ENCODE measurements at regions not wholly inside any gene's neighbourhood (a gene's known extent, or its start where the extent isn't known, plus 50 kb on each side); places are given as distances from the start of the nearest gene placed in this dataset.
"Not testable (repeated sequence)": the region's sequence is repeated elsewhere in the genome, so short reads cannot be mapped to it uniquely, and the experiment has no call there.

GRCh38 chr2:177001334-177001733, 211.3 kb upstream of the HNRNPA3 start:
- ATAC-seq (replicated peaks; ENCODE audit: extremely low read depth, poor library complexity, severe bottlenecking) (no peak), DNase-seq (ENCODE audit: low spot score in 2 of 2) (no peak)
- Mint-ChIP-seq H3K9me3 (no peaks in the 10 kb centered on the region), H3K27ac (ENCODE audit: low read depth) (no peak overlapping the region), H3K4me1 (peaks cover 15% of the 10 kb centered on the region), H3K36me3 (ENCODE audit: insufficient read depth) (peaks cover 2% of the 10 kb centered on the region), H3K27me3 (no peaks in the 10 kb centered on the region), H3K4me3 (no peak overlapping the region)

DNA sequence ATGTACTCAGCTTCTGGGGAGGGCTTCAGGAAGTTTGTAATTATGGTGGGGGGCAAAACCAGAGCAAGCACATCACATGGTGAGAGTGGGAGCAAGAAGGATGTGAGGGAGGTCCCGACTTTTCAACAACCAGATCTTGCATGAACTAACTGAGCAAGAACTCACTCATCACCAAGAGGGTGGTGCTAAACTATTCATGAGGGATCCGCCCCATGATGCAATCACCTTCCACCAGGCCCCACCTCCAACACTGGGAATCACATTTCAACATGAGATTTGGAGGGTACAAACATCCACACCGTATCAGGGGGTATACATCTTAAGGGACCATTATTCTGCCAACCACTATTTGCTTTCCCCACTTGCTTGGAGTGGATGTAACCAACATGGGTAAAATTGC, 209.6 kb upstream of the HNRNPA3 start:
- no peak overlapping the region for H3K4me3 Mint-ChIP-seq
- H3K27ac Mint-ChIP-seq (ENCODE audit: low read depth): no peak overlapping the region
- ATAC-seq (replicated peaks; ENCODE audit: extremely low read depth, poor library complexity, severe bottlenecking) (no peak), DNase-seq (ENCODE audit: low spot score in 2 of 2) (no peak)
- peaks cover 2% of the 10 kb centered on the region for H3K36me3 Mint-ChIP-seq (ENCODE audit: insufficient read depth)
- H3K9me3 Mint-ChIP-seq: no peaks in the 10 kb centered on the region
- H3K27me3 Mint-ChIP-seq: no peaks in the 10 kb centered on the region
- peaks cover 4% of the 10 kb centered on the region for H3K4me1 Mint-ChIP-seq

- not testable (repeated sequence) for H3K4me3 Mint-ChIP-seq
These were observed 204.9 kb upstream of the HNRNPA3 start for GRCh38 chr2:177007726-177008125.

DNA sequence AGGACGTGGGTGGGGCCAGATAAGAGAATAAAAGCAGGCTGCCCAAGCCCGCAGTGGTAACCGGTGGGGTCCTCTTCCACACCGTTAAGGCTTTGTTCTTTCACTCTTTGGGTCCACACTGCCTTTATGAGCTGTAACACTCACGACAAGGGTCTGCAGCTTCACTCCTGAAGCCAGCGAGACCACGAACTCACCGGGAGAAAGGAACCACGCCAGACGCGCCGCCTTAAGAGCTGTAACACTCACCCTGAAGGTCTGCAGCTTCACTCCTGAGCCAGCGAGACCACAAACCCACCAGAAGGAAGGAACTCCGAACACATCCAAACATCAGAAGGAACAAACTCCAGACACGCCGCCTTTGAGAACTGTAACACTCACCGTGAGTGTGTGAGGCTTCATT, 203.9 kb upstream of the HNRNPA3 start:
- not testable (repeated sequence) for H3K27ac Mint-ChIP-seq (ENCODE audit: low read depth); DNase-seq (ENCODE audit: low spot score in 2 of 2); ATAC-seq (replicated peaks; ENCODE audit: extremely low read depth, poor library complexity, severe bottlenecking); H3K4me3 Mint-ChIP-seq; H3K9me3 Mint-ChIP-seq; H3K36me3 Mint-ChIP-seq (ENCODE audit: insufficient read depth); H3K27me3 Mint-ChIP-seq; H3K4me1 Mint-ChIP-seq

More at GRCh38 chr2:177007726-177008125, 204.9 kb upstream of the HNRNPA3 start:
- H3K27me3 Mint-ChIP-seq; H3K27ac Mint-ChIP-seq (ENCODE audit: low read depth); H3K36me3 Mint-ChIP-seq (ENCODE audit: insufficient read depth); H3K4me1 Mint-ChIP-seq; ATAC-seq (replicated peaks; ENCODE audit: extremely low read depth, poor library complexity, severe bottlenecking); DNase-seq (ENCODE audit: low spot score in 2 of 2); H3K9me3 Mint-ChIP-seq: not testable (repeated sequence)

DNA sequence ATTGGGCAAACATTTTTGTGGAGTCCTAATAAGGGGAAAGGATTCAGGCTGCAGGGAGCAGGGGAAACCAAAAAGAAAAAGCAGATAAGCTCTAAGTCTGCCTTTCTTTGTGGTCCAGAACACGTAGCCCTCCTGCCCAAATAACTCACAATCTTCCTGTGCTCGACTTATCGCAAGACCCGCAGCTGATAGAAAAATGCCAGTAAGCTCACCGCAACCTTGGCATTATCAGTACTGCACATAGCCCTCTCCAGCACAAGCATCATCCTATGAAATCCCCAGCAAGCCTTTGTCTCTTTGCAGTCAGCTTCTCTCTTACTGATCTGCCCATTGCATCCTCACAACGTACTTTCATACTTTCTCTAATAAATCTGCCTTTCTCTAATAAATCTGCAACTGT, 202.4 kb upstream of the HNRNPA3 start:
- H3K9me3 Mint-ChIP-seq: no peaks in the 10 kb centered on the region
- no peaks in the 10 kb centered on the region for H3K36me3 Mint-ChIP-seq (ENCODE audit: insufficient read depth)
- H3K27me3 Mint-ChIP-seq: peaks cover 10% of the 10 kb centered on the region
- H3K4me1 Mint-ChIP-seq: no peaks in the 10 kb centered on the region
- H3K27ac Mint-ChIP-seq (ENCODE audit: low read depth): no peak overlapping the region
- DNase-seq (ENCODE audit: low spot score in 2 of 2) (no peak), ATAC-seq (replicated peaks; ENCODE audit: extremely low read depth, poor library complexity, severe bottlenecking) (no peak)
- H3K4me3 Mint-ChIP-seq: no peak overlapping the region

GRCh38 chr2:177010861-177011260, 201.7 kb upstream of the HNRNPA3 start:
- DNase-seq (ENCODE audit: low spot score in 2 of 2) (no peak), ATAC-seq (replicated peaks; ENCODE audit: extremely low read depth, poor library complexity, severe bottlenecking) (no peak)
- Mint-ChIP-seq H3K27ac (ENCODE audit: low read depth) (no peak overlapping the region), H3K4me3 (no peak overlapping the region), H3K4me1 (no peaks in the 10 kb centered on the region), H3K9me3 (no peaks in the 10 kb centered on the region), H3K36me3 (ENCODE audit: insufficient read depth) (no peaks in the 10 kb centered on the region), H3K27me3 (peaks cover 10% of the 10 kb centered on the region)

GRCh38 chr2:177014946-177015345, 197.6 kb upstream of the HNRNPA3 start:
- no peaks in the 10 kb centered on the region for H3K9me3 Mint-ChIP-seq
- peaks cover 5% of the 10 kb centered on the region for H3K4me1 Mint-ChIP-seq
- no peaks in the 10 kb centered on the region for H3K36me3 Mint-ChIP-seq (ENCODE audit: insufficient read depth)
- no peak overlapping the region for H3K27ac Mint-ChIP-seq (ENCODE audit: low read depth)
- no peak for ATAC-seq (replicated peaks; ENCODE audit: extremely low read depth, poor library complexity, severe bottlenecking)
- no peak for DNase-seq (ENCODE audit: low spot score in 2 of 2)
- H3K27me3 Mint-ChIP-seq: peaks cover 9% of the 10 kb centered on the region
- no peak overlapping the region for H3K4me3 Mint-ChIP-seq

DNA sequence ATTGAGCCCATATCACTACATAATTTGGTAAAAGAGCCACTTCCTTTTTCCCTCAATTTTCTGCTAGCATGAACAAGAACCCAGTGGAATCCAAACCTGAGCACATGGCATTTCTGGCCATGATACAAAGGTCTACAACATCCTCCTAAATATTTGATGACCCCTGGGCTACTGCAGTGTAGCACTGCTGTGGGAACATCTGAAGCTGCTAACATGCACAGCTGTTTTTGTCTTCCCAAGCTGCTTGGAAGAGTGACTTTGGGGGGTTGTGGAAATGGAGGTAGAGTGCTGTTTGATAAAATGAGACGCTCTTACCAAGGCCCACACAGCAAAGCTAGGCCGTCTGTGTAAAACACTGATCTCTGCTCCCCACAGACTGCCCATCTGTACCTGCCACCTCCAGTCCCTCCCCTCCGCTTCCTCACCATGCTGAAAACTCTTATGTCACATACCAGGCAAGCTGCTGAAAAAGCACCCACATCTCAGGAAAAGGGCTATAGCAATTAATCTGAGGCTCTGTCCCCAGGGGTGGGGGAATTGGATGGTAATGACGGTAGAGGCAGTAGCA, 197.2 kb upstream of the HNRNPA3 start:
- no peak for ATAC-seq (replicated peaks; ENCODE audit: extremely low read depth, poor library complexity, severe bottlenecking)
- H3K27me3 Mint-ChIP-seq: peaks cover 4% of the 10 kb centered on the region

DNA sequence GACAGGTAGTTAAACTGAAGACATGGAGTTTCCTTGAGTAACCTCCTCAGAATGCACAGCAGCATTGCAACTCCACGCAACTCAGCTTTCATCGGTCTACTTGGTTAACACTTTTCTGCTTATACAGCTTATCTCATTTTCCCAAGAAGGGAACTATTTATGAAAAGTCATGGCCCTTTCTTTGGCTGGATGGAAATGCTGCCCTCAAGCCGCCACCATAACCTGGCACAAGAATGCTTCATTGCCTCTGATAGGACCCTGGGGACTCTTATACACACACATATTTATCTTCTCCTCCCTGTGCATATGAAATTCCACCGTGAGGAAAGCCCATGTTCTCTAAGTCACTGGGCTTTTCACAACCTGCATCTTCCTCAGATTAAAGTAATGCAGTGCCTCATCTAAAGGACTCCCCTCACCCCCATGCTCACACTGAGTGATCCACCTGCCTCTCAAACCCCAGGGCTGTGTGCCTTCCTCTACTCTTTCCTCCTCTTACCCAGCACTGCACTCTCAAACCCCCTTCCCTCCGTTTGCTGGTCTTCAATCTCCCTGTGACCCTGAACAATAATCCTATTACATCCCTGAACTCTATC, 192.0 kb upstream of the HNRNPA3 start:
- no peak overlapping the region for H3K27ac Mint-ChIP-seq (ENCODE audit: low read depth)

More for the DNA sequence above, 197.2 kb upstream of the HNRNPA3 start:
- peaks cover 5% of the 10 kb centered on the region for H3K4me1 Mint-ChIP-seq
- H3K27ac Mint-ChIP-seq (ENCODE audit: low read depth): no peak overlapping the region
- no peaks in the 10 kb centered on the region for H3K9me3 Mint-ChIP-seq
- no peak for DNase-seq (ENCODE audit: low spot score in 2 of 2)
- no peak overlapping the region for H3K4me3 Mint-ChIP-seq
- no peaks in the 10 kb centered on the region for H3K36me3 Mint-ChIP-seq (ENCODE audit: insufficient read depth)

DNA sequence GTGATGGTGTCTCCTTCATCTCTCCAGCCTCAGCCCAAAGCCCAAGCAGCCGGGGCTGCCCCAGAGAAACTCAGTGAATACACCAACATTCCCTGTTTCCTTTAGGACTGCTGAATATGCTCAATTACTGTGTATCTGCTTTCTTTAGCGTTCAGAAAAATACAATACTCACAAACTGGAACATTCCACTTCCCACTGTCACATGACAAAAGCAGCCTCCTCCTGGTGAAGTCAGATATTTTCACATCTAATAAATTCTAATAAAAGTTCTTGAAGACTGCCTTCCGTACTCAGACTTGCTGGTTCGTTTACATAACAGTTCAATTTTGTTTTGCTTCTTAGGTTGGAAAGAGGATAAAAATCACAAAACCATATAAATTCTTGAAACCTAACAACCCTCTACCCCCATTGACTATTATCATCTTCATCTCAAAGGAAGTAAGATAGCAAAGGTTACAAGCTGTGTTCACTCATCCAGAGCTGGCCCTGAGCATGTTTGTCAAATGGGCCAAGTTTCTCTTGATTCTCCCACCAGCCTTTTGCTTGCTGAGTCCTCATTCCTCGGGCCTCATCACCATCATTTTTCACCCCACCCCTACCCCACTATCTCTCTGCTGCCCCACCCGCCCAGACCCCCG, 190.8 kb upstream of the HNRNPA3 start:
- Mint-ChIP-seq H3K36me3 (ENCODE audit: insufficient read depth) (no peaks in the 10 kb centered on the region), H3K4me3 (no peak overlapping the region), H3K27ac (ENCODE audit: low read depth) (no peak overlapping the region), H3K4me1 (peaks cover 3% of the 10 kb centered on the region), H3K27me3 (peaks cover 16% of the 10 kb centered on the region), H3K9me3 (no peaks in the 10 kb centered on the region)
- ATAC-seq (replicated peaks; ENCODE audit: extremely low read depth, poor library complexity, severe bottlenecking) (no peak), DNase-seq (ENCODE audit: low spot score in 2 of 2) (no peak)

More for the DNA sequence above, 192.0 kb upstream of the HNRNPA3 start:
- H3K27me3 Mint-ChIP-seq: peaks cover 4% of the 10 kb centered on the region
- ATAC-seq (replicated peaks; ENCODE audit: extremely low read depth, poor library complexity, severe bottlenecking) (no peak), DNase-seq (ENCODE audit: low spot score in 2 of 2) (no peak)
- peaks cover 5% of the 10 kb centered on the region for H3K4me1 Mint-ChIP-seq
- H3K9me3 Mint-ChIP-seq: no peaks in the 10 kb centered on the region
- H3K4me3 Mint-ChIP-seq: no peak overlapping the region
- no peaks in the 10 kb centered on the region for H3K36me3 Mint-ChIP-seq (ENCODE audit: insufficient read depth)

- ATAC-seq (replicated peaks; ENCODE audit: extremely low read depth, poor library complexity, severe bottlenecking): no peak
- no peak overlapping the region for H3K4me3 Mint-ChIP-seq
These were observed 187.8 kb upstream of the HNRNPA3 start for GRCh38 chr2:177024765-177025164.

GRCh38 chr2:177026253-177026652, 186.3 kb upstream of the HNRNPA3 start:
- Mint-ChIP-seq H3K9me3 (no peaks in the 10 kb centered on the region), H3K27me3 (peaks cover 30% of the 10 kb centered on the region), H3K4me1 (no peaks in the 10 kb centered on the region), H3K27ac (ENCODE audit: low read depth) (no peak overlapping the region), H3K4me3 (no peak overlapping the region), H3K36me3 (ENCODE audit: insufficient read depth) (no peaks in the 10 kb centered on the region)
- DNase-seq (ENCODE audit: low spot score in 2 of 2) (no peak), ATAC-seq (replicated peaks; ENCODE audit: extremely low read depth, poor library complexity, severe bottlenecking) (no peak)

More at GRCh38 chr2:177024765-177025164, 187.8 kb upstream of the HNRNPA3 start:
- Mint-ChIP-seq H3K36me3 (ENCODE audit: insufficient read depth) (no peaks in the 10 kb centered on the region), H3K9me3 (no peaks in the 10 kb centered on the region), H3K27ac (ENCODE audit: low read depth) (no peak overlapping the region), H3K27me3 (peaks cover 22% of the 10 kb centered on the region), H3K4me1 (no peaks in the 10 kb centered on the region)
- no peak for DNase-seq (ENCODE audit: low spot score in 2 of 2)

GRCh38 chr2:177026956-177027355, 185.6 kb upstream of the HNRNPA3 start:
- Mint-ChIP-seq H3K27me3 (peaks cover 36% of the 10 kb centered on the region), H3K36me3 (ENCODE audit: insufficient read depth) (no peaks in the 10 kb centered on the region), H3K9me3 (no peaks in the 10 kb centered on the region), H3K27ac (ENCODE audit: low read depth) (no peak overlapping the region), H3K4me3 (no peak overlapping the region), H3K4me1 (no peaks in the 10 kb centered on the region)
- ATAC-seq (replicated peaks; ENCODE audit: extremely low read depth, poor library complexity, severe bottlenecking): no peak
- no peak for DNase-seq (ENCODE audit: low spot score in 2 of 2)

All from central memory CD8-positive, alpha-beta T cell (primary cell).